ENCODE measurements at regions not wholly inside any gene's neighbourhood (a gene's known extent, or its start where the extent isn't known, plus 50 kb on each side); places are given as distances from the start of the nearest gene placed in this dataset.

DNA sequence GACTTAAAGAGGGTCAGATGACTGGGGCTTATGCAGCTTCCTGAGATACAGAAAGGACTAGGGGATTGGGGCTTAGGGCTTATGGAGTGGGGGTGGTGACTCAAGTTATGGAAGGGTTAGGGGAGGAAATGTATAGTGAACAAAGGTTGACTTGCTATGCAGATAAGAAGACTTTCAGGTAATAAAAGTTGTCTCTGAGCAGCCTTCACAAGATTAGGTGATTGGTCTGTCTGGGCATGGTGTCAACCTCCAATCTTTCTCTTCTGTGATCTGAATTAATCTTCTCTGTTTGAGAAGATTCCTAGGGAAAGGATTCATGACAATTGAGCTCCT, 436.5 kb downstream of the SIPA1L2 start (continued):
- TF ChIP-seq POU5F1 (IDR thresholded peaks at IDR 0.05; ENCODE audit: low read depth, low read length) = no peak
- no peak for TF ChIP-seq RBBP5 (IDR thresholded peaks at IDR 0.05; ENCODE audit: borderline replicate concordance, low read depth, low read length)
- TF ChIP-seq, protein P1, sequence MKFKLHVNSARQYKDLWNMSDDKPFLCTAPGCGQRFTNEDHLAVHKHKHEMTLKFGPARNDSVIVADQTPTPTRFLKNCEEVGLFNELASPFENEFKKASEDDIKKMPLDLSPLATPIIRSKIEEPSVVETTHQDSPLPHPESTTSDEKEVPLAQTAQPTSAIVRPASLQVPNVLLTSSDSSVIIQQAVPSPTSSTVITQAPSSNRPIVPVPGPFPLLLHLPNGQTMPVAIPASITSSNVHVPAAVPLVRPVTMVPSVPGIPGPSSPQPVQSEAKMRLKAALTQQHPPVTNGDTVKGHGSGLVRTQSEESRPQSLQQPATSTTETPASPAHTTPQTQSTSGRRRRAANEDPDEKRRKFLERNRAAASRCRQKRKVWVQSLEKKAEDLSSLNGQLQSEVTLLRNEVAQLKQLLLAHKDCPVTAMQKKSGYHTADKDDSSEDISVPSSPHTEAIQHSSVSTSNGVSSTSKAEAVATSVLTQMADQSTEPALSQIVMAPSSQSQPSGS (IDR thresholded peaks at IDR 0.05; ENCODE audit: low read length) = no peak
- no peak for TF ChIP-seq EZH2 (IDR thresholded peaks at IDR 0.05; ENCODE audit: low read depth, low read length, severe bottlenecking)

Measured in H1 (cell line).